ENCODE measurements at regions not wholly inside any gene's neighbourhood (a gene's known extent, or its start where the extent isn't known, plus 50 kb on each side); places are given as distances from the start of the nearest gene placed in this dataset.

DNA sequence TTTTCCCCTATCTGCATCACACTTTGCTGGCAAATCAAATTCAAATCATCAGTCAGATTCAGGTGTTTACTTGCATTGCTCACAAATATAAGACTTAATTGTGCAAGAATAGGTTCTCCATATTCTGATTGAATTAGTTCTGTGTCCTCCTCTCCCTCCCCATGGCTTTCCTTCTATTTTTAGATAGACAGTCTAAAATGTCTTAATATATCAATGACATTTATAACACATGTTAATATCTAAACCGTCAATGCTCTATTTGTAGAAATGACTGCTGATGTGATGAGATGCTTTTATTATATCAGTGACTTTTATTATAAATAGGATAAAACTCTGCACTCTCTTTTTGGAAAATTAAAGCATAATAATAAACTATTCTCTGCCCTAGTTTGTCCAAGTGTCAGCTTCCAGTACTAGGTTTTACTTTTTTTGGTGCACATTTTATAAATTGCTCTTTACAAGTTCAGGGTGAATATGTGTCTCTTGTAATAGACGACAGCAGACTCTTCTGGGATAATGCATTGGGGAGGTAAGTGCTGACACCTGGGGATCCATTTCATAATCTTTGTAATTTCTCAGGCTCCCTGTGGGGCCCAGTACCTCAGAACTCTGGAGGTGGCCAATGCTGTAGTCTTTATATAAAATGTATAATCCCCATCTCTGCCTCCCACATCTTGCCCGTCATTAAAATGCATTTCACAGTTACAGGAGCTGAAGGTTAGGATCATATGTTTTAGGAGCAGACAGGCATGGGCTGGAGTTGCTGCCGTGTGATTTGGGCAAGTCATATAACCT lies 321.5 kb downstream of the BRINP1 start:
- DNase-seq: no peak

DNA sequence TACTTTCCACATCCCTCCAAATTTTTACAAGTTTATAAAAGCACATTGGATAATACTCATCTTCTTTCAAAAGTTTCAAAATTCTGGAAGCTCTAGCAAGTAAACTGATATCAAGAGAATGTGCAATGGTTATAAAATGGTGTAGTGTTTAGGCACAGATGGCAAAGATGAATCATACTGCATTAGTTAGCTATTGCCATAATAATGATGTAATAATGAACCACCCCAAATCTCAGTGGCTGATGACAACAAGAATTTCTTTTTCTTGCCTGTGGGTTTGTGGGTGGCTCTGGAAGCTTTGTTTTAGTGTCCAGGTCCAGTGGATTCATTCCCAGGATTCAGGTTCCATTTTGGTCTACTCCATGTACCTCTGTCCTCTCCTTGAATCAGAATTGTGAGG lies 319.0 kb downstream of the BRINP1 start:
- DNase-seq: no peak

DNA sequence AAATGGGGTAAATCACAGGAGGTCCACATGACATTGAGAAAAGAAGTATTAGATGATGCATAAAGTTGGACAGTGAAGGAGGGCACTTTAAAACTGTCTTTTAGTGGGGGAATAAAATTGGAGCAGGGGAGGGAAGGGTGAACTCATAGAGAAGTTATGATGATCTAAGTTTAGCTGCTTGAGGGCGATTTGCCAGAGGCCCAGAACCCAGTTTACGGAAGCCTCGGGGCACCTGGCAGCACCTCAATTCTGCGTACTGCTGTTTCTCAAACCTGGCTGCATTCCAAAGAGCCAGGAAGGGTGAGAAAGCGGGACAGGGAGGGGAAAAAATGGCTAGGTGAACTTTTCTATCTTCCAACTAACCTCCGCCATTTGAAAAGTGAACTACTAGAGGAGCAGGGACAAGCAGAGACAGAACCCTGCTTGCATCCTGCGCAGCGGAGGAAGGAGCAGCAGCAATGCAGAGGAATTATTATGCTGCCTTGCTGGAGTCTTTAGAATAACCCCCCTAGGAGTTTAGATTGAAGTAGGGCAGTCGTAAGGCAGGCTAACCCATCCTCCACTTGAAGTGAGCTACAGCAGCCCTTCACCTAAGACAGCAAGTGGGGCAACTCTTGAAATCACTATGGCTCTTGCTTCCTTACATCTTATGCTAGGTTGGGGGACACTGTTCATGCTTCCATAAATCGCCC lies 316.8 kb downstream of the BRINP1 start:
- no peak for DNase-seq

DNA sequence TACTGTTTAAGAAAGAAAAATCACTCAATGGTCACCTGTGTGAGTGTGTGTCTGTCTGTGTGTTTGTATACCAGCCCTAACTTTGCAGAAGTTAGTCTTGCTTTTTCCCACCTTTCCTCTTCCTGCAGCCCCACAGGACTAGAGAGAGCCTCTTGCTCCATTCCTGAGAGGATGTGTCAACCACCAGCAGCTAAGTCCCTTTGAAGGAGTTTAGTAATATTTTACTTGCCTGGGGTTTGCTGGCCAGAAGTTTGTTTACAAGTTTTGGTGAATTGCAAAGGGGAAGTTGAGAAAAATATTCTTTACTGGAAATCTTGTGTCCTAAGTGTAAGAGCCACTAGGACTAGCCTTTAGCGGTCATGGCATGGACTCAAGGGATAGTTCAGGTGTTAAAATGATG lies 316.2 kb downstream of the BRINP1 start:
- no peak for DNase-seq

DNA sequence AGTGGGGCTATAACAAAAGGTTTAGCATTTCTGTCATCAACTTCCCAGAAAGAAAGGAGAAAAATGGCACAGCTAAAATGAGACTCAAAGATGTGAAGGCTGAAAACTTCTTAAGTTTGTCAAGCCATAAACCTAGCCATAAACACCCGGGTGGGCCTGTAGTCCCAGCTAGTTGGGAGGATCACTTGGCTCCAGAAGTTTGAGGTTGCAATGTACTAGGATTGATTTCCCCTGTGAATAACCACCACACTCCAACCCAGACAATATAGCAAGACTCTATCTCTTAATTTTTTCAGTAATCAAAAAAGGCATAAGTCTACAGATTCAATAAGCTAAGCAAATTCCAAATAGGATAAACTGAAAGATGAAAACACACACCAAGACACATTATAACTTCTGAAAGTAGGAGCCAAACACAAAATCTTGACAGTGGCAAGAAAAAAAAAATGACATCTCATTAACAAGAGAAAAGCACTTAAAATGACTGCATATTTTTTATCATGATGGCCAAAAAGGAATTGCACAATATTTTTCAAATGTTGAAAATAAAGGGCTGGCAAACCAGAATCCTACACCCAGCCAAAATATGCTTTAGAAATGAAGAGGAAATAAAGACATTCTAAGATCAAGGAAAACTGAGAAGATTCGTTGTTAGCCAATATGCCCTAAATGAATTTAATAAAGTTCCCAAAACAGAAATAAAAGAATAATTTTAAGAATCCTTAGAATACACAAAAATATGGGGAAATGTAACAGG lies 308.4 kb downstream of the BRINP1 start:
- no peak for DNase-seq

DNA sequence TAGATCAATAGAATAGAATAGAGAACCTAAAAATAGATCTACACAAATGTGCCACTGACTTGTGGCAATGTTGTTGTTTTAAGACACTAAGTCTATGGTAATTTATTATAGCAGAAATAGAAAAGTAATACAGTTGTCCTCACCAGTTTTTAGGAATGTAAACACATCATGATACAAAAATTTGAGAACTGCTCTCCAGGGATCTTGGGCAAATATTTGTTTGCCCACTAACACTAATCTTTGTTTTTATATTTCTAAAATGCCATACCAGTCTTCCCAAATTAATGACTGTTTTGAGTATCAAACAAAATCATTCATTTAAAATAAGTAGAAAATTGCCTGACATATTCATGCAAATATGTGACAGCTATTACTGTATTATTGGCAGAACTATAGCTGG lies 297.6 kb downstream of the BRINP1 start:
- no peak for DNase-seq

DNA sequence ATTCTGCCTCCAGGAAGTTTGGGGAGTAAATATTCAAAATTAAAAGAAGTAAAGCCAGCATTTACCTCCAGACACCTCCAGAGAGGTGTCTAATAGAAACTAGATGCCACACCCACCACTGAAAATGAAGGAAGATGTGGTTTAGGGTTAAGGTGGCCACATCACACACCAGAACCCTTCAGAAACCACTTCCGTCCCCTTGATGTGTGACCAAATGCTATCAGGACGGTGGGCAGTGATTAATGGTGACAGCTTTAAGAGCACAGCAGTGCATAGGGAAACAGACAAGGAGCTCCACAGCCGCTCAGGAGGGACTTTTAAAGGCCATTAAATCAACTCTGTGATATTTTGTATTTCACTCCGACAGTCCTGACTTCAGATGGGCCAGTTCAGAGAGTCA lies 295.2 kb downstream of the BRINP1 start:
- no peak for DNase-seq

DNA sequence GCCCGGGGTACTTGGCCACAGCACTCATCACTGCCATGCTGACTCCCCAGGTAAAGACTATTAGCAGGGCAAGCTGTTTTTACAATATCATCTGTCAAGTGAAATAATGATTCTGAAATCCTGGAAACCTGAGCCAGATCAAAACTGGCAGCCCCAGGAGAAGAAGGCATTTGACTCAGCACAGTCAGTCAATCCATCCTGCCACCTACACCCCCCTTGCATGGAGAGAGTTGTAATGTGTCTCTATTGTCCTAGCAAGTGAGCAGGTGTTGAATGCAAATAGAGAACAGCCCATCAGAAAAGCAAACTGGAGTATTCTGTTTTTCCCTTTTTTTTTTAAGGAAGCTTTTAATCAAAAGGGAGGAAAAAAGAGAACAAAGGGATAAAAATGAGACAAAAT lies 291.2 kb downstream of the BRINP1 start:
- DNase-seq: no peak

DNA sequence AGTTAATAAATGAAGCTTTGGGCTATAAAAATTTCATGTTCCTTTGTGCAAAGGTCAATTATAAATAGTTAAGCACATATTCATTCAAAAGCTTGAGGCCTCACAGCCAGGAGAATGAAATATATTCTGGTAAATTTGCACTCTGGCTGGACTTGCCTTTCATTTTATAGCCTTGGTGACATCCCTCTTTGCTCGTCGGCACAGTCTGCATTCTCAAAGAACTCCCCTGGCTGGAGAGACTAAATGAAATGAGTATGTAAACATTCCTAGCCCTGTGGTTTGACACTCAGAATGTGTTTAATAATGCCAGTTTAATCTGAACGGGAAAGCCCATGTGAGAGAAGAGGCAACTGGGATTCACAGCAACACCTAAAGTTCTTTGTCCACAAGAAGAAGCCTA lies 285.6 kb downstream of the BRINP1 start:
- no peak for DNase-seq

DNA sequence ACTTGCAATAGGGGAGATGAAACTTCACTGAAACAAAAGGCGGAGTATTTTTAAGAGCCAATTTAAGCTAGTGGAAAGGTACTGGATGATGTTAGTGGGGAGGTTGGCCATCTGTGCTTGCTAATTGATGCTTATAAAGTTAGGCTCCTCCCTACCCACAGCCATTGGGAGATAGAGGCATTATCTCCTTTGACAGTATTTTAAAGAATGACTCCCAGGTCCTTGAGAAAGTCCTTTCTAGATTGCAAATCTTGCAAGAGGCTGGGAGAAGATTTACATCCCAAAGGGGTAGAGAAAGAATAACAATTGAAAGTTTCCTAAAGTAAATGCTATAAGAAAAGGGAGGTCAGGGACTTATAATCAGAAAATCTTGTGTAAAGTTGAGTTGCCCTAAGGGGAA lies 282.6 kb downstream of the BRINP1 start:
- DNase-seq: no peak

DNA sequence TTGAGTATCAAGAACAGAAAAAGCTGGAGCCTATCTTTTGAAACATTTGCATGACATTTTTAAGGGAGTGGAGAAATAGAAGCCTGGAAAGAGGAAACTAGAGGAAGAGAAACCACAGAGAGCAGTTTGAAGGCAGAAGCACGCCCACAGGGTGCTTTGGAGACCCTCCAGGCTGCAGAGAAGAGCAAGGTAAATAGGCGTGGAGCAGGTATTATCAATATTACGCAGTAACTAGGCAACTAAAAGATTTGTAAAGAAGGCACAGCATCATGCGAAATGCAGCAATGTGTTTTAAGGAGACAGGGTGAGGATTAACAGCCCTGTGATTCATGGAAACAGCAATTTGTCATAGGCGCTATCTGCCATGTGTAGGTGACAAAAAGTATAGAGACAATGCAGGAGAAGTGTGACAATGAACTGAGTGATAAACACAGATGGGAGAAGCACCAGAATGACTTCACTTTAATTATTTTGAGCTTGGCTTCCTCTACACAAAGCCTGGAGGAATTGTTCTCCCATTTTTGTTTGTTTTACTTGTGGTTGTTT lies 281.2 kb downstream of the BRINP1 start:
- no peak for DNase-seq

DNA sequence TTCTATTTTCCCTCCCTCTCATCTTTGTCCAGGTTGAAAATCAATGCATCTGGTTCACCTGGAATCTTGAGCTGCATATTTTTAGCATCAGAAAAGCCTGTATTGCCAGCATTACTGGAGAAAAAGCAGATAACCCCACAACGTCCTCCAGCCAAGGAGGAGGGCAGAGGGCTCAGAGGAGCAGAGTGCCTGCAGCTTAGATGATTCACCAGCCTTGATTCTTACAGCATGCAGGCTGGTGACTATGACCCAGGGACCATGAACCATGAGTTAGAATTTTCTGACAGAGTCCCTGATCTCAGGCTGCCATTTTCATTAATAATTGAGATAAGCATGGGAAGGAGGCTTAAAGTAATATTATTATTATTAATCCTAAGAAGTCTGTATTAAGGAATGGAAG lies 278.2 kb downstream of the BRINP1 start:
- no peak for DNase-seq

DNA sequence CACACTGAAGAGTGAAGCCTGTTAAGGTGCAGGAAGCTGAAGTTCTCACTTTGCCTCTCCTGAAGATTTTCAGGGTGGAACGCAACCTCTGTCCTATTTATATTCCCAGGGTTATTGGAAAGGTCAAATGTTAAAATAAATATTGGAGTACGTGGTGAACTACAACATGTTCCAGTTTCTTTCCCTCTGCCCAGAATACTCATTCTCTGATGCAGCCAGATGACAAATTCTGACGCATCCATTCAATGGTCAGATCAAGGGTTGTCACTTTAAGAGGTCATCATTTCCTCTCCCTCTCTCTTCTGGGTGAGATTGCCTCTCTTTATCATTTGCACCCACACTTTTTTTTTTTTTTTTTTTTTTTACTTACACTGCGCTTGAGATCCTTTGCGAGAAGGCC lies 277.1 kb downstream of the BRINP1 start:
- DNase-seq: no peak

DNA sequence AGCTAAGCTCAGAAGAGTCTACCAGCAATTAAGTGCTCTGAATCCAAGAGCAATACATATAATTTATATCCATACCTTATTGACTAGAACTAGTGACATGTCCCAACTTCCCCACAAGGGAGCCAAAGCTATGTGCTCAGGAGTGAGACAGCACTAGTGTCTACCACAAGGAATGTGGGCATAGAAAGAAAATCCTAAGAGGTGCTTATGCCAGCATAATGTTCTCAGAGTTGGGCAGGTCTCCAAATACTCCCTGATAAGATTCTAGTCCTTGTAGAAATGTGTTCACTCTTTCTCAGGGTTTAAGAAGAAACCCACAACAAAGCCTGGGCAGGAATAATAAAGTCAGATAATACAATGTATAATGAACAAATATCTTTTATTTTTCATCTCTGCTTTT lies 275.1 kb downstream of the BRINP1 start:
- no peak for DNase-seq

DNA sequence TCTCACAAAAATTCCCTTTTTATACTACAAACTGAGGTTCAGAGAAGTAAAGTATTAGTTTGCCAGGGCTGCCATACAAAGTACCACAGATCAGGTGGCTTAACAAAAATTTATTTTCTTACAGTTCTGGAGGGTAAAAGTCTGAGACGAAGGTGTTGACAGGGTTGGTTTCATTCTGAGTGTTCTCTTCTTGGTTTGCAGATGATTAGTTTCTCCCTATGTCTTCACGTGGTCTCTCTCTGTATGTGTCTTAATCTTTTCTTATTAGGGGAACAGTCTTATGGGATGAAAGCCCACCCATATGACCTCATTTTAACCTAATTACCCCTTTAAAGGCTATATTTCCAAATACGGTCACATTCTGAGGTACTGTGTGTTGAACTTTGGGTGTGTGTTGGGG lies 274.2 kb downstream of the BRINP1 start:
- no peak for DNase-seq

DNA sequence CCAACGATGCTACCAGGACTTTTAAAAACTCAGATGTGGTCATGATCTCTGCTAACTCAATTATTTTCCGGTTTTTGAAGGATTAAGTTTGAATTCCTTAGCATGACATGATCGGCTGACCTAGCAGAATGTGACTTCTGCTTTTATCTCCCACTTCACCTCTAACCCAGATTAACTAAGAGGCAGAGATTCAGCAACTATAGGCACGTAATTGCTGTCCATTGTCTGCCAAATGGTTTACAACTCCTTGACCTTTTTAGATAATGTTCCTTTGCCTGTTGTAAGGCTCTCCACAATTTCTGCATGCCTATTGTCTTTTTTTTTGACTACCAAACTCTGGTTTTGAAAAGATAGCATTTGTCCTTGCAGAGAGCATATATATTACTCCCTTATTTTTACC lies 268.2 kb downstream of the BRINP1 start:
- DNase-seq: no peak

DNA sequence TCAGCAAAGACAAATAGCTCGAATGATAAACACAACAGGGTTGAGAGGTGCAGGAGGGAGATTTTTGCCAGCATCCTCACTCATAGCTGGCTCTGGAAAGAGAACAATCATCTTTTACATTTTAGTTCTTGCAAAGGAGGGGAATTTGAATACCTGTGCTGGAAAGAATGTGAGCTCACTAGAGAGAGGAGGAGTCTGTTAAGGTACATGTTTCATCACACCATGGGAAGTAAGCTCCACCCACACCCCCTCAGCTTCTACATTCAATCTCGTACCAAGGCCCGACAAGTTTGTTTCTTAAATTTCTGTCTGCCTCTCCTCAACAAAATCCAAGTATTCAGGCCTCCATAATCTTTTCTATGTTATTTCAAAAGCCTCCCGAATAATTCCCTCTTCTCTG lies 254.6 kb downstream of the BRINP1 start:
- DNase-seq: no peak

Measured in activated naive CD4-positive, alpha-beta T cell treated with anti-CD3 and anti-CD28 coated beads, Interleukin-2, amount 50 U/mL, for 16 hours (primary cell).